NCI-H226 (cell line): ENCODE measurements at regions not wholly inside any gene's neighbourhood (a gene's known extent, or its start where the extent isn't known, plus 50 kb on each side); places are given as distances from the start of the nearest gene placed in this dataset.
A peak's percentile ranks its signal among the peaks of the same experiment; 100 is the strongest.
"Not testable (repeated sequence)": the region's sequence is repeated elsewhere in the genome, so short reads cannot be mapped to it uniquely, and the experiment has no call there.

Source experiments
- DNase-seq: peaks from one replicate; pipeline ENCODE4 v3.0.0-alpha.2; 2015

- DNase-seq = no peak
Measured at GRCh38 chr12:102294568-102294967, 96.9 kb upstream of the PMCH start.

- not testable (repeated sequence) for DNase-seq
Measured at GRCh38 chr12:102291498-102292440, 94.1 kb upstream of the PMCH start.

GRCh38 chr12:102289702-102290101 is 92.1 kb upstream of the PMCH start:
- not testable (repeated sequence) for DNase-seq

GRCh38 chr12:102281231-102281630 is 83.6 kb upstream of the PMCH start:
- no peak for DNase-seq

GRCh38 chr12:102255687-102256086 is 58.1 kb upstream of the PMCH start:
- DNase-seq = not testable (repeated sequence)

GRCh38 chr12:102251005-102251404 is 53.4 kb upstream of the PMCH start:
- not testable (repeated sequence) for DNase-seq

GRCh38 chr12:102249079-102249841 is 51.6 kb upstream of the PMCH start:
- DNase-seq = peak; percentile 31
